ENCODE measurements at regions not wholly inside any gene's neighbourhood (a gene's known extent, or its start where the extent isn't known, plus 50 kb on each side); places are given as distances from the start of the nearest gene placed in this dataset.

DNA sequence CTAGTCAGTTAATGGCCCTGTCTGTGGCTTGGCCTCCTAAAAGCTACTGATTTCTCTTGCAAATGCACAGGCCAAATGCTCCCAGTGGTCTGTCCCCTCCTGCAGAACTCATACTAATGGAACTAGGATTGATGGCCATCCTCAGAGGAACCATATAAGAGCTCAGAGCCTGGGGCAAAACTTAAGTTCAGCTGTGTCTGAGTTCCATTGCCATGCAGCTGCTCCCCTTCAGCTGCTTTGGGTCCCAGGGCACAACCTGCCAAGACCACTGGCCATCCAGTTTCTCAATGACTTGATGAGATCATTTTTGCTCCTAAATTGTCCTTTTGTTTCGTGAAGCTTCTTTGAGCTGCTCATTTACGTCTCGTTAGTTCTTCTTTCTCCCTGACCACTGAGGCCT lies 529.5 kb upstream of the TBL1XR1 start:
- no peak for DNase-seq (ENCODE audit: low spot score)
- TF ChIP-seq, protein P1, sequence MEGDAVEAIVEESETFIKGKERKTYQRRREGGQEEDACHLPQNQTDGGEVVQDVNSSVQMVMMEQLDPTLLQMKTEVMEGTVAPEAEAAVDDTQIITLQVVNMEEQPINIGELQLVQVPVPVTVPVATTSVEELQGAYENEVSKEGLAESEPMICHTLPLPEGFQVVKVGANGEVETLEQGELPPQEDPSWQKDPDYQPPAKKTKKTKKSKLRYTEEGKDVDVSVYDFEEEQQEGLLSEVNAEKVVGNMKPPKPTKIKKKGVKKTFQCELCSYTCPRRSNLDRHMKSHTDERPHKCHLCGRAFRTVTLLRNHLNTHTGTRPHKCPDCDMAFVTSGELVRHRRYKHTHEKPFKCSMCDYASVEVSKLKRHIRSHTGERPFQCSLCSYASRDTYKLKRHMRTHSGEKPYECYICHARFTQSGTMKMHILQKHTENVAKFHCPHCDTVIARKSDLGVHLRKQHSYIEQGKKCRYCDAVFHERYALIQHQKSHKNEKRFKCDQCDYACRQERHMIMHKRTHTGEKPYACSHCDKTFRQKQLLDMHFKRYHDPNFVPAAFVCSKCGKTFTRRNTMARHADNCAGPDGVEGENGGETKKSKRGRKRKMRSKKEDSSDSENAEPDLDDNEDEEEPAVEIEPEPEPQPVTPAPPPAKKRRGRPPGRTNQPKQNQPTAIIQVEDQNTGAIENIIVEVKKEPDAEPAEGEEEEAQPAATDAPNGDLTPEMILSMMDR (IDR thresholded peaks at IDR 0.05; ENCODE audit: extremely low read depth, missing control alignments) = no peak

DNA sequence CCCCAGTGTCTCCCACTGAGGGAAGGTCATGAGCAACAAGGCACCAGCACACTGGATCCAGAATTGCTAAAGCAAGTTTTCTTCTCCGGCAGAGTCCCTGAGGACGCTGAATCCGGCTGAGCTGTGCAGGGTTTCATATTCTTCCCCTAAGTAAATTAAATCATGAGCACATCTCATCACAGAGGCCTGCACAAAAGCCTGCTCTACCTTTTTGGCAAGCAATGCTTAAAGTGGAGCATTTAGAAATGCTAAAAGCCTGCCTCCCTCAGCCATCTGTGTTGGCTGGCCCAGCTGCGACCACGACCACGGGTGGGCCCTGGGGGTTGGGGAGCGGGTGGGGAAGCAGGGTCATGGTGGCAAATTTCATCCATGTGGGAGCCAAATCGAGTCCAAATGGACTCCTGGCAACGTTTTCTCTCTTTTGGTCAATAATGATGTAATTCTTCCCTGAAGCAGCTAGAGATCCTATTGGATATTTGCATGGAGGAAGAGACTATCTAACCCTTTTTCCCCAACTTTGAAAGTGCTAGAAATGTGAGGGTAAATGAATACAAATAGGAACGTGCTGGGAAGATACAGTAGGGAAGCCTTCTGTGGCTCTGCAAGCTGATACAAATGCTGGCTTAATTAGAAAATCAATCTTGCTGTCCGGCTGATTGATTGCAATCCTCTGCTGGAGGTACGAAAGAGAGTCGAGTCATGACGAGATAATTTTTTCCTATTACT lies 532.8 kb upstream of the TBL1XR1 start:
- no peak for DNase-seq (ENCODE audit: low spot score)
- TF ChIP-seq, protein P1 (IDR thresholded peaks at IDR 0.05; ENCODE audit: extremely low read depth, missing control alignments) = no peak

DNA sequence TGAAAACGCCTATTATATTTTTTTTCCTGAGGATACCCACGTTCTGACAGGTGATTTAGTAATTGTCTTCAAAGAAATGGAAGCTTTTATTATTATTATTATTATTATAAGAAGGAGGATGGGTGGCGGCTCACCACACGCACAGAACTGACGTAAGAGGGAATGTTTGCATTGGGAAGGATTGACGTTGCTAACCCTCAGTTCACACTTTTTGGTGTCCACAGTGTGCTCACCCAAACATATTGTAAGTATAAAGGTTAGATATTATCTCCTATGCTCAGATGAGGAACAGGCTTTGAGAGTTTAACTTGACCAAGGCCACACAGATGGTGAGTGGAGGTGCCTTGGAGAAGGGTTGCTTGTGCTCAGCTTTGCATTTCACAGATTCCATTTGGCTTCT lies 533.5 kb upstream of the TBL1XR1 start:
- no peak for DNase-seq (ENCODE audit: low spot score)

DNA sequence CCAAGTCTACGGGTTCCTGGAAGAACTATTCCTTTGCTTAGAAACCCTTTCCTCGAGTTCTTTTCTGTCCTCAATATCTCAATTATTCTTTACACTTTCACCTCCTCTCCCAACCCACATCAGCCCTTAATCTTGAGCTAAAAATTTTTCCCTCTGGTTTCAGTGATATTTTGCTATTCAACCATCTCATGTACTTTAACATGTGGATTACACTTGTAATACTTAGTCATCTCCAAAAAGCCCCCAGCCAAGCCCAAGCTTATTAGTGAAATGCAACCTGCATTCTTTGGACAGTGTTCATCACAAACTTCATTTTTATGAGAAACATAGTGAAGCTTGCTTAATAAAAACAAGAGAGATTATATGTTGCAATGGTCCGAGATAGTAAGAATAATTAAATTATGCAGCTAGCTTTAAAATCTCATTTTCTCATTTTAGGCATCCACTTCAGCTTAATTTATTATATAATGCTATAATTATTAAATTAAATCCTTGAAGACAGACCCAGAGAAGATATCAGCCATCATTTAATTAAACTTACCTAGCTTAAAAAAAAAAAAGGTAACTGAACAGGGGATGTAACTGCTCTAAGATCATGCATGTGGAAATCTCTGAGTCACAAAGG lies 534.5 kb upstream of the TBL1XR1 start:
- no peak for DNase-seq (ENCODE audit: low spot score)
- TF ChIP-seq, protein P1 (IDR thresholded peaks at IDR 0.05; ENCODE audit: extremely low read depth, missing control alignments) = no peak

More for the DNA sequence above, 533.5 kb upstream of the TBL1XR1 start:
- TF ChIP-seq, protein P1 (IDR thresholded peaks at IDR 0.05; ENCODE audit: extremely low read depth, missing control alignments) = no peak

DNA sequence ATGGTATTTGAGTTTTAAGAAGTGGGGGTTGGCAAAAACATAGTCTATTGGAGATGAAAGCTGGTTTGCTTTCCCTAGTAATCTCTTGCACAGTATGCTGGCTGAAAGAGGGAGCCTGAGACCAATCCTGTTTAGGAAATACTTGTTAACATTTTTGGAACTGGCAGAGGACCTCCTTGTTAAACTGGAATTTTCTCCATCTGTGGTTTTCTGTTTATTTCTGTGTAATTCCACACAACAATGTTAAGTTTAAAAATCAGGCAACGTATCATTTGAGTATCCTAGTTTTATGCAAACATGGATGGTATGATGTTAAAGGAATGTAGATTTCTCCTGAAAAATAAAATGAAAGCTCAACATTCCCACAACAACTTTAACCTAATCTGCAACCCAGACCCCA lies 536.0 kb upstream of the TBL1XR1 start:
- no peak for DNase-seq (ENCODE audit: low spot score)
- TF ChIP-seq, protein P1 (IDR thresholded peaks at IDR 0.05; ENCODE audit: extremely low read depth, missing control alignments) = no peak

DNA sequence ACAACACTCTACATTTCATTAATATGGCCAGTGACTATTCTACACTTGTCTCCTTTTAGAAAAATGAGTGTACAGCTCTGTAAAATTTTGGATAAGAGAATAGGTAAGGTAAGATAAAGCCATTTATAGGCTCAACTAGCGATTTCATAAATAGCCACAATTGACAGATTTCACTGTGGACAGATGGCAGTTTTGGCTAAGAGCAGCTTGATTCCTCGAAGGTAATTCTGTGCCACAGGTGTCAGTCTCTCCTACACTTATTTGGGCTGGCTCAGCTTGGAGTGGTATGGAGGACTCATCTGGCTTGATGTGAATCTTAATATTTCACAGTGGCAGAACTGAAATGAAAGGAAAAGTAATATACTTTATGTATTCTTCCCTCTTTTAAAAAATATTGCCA lies 536.7 kb upstream of the TBL1XR1 start:
- DNase-seq (ENCODE audit: low spot score) = no peak
- TF ChIP-seq, protein P1 (IDR thresholded peaks at IDR 0.05; ENCODE audit: extremely low read depth, missing control alignments) = no peak

DNA sequence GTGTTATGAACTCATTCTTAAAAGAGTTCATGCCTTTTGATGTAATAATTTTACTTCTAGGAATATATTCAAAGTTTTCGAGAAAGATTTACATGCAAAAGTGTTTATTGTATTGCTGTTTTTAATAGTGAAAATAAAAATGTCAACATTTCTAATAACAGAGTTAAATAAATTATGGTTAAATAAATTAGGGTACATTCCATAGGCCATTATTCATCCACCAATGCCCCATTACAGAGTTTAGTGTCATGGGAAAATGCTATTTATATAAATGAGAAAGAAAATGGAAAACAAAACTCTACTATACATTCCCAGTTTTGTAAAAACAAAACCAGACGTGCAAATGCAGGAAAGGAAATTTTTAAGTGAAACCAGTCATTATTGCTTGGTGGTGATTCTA lies 538.1 kb upstream of the TBL1XR1 start:
- no peak for DNase-seq (ENCODE audit: low spot score)
- TF ChIP-seq, protein P1 (IDR thresholded peaks at IDR 0.05; ENCODE audit: extremely low read depth, missing control alignments) = no peak
